IMR-90 (cell line): ENCODE measurements at regions not wholly inside any gene's neighbourhood (a gene's known extent, or its start where the extent isn't known, plus 50 kb on each side); places are given as distances from the start of the nearest gene placed in this dataset.
"Not testable (repeated sequence)": the region's sequence is repeated elsewhere in the genome, so short reads cannot be mapped to it uniquely, and the experiment has no call there.

Source experiments
- ATAC-seq: fragments of 200-7000 bp; cut with Tn5 transposase; 2 replicates; pipeline ENCODE4 v1.9.1; 2020; ENCODE audit warnings: low read depth, mild to moderate bottlenecking, moderate library complexity
- BruUV-seq: library from RNA; stranded (reverse); fragments of 400-500 nt; replicated peaks from 2 replicates; lab custom pipeline; 2021; lab: Mats Ljungman, UMichigan
- CTCF ChIA-PET: fragments of 300-600 bp; formaldehyde crosslinking; extraction: SDS; loops from one replicate; lab custom pipeline; 2021; ENCODE audit warnings: antibody characterized with exemption; lab: Yijun Ruan, JAX
- POLR2A ChIA-PET: fragments of 300-600 bp; sonication (Branson Sonifier 250); formaldehyde crosslinking; loops from one replicate; lab custom pipeline; 2022; ENCODE audit warnings: antibody characterized with exemption; ENCODE audit not compliant: unreplicated experiment; lab: Charles Lee
- DNase-seq: peaks from one replicate; pipeline ENCODE4 v3.0.0; 2013
- H2AFZ ChIP-seq: replicated peaks from 2 replicates; pipeline ENCODE3; 2013; ENCODE audit warnings: low read length, mild to moderate bottlenecking; ENCODE audit not compliant: poor library complexity
- H2AK5ac ChIP-seq: 2 replicates; pipeline ENCODE4 v1.6.1; 2013; ENCODE audit warnings: low read depth, low read length, inconsistent platforms
- H2AK9ac ChIP-seq: replicated peaks from 2 replicates; pipeline ENCODE3; 2013; ENCODE audit warnings: mild to moderate bottlenecking, low read depth, low read length, moderate library complexity; ENCODE audit not compliant: poor library complexity
- H2BK120ac ChIP-seq: 2 replicates; pipeline ENCODE4 v1.6.1; 2013; ENCODE audit warnings: low read depth, low read length, inconsistent platforms
- H2BK15ac ChIP-seq: 3 replicates; pipeline ENCODE4 v1.6.1; 2013; ENCODE audit warnings: low read depth, low read length, inconsistent platforms
- H2BK20ac ChIP-seq: 2 replicates; pipeline ENCODE4 v1.6.1; 2013; ENCODE audit warnings: low read depth, mild to moderate bottlenecking, inconsistent platforms, low read length, moderate library complexity
- H2BK5ac ChIP-seq: 2 replicates; pipeline ENCODE4 v1.6.1; 2013; ENCODE audit warnings: mild to moderate bottlenecking, low read depth, low read length, inconsistent platforms; ENCODE audit not compliant: poor library complexity, severe bottlenecking
- H3K14ac ChIP-seq: replicated peaks from 2 replicates; pipeline ENCODE4 v1.6.1; 2013; ENCODE audit warnings: low read depth, low read length, inconsistent platforms
- H3K18ac ChIP-seq: 2 replicates; pipeline ENCODE4 v1.6.1; 2013; ENCODE audit warnings: low read depth, low read length, control low read depth
- H3K23ac ChIP-seq: 2 replicates; pipeline ENCODE4 v1.6.1; 2013; ENCODE audit warnings: low read depth, low read length, inconsistent platforms
- H3K27ac ChIP-seq: 2 replicates; pipeline ENCODE4 v1.5.1; 2013; ENCODE audit warnings: mild to moderate bottlenecking, control low read depth, low read length; ENCODE audit not compliant: insufficient read depth
- H3K27me3 ChIP-seq: 2 replicates; pipeline ENCODE4 v1.6.1; 2013; ENCODE audit warnings: low read length; ENCODE audit not compliant: control insufficient read depth, insufficient read depth
- H3K36me3 ChIP-seq: 2 replicates; pipeline ENCODE4 v1.6.1; 2013; ENCODE audit warnings: low read length, mixed read lengths; ENCODE audit not compliant: control insufficient read depth, insufficient read depth
- H3K4ac ChIP-seq: 2 replicates; pipeline ENCODE4 v1.6.1; 2013; ENCODE audit warnings: low read depth, low read length, inconsistent platforms
- H3K4me1 ChIP-seq: 2 replicates; pipeline ENCODE4 v1.6.1; 2013; ENCODE audit warnings: low read length, mixed read lengths; ENCODE audit not compliant: control insufficient read depth, insufficient read depth
- H3K4me2 ChIP-seq: 2 replicates; pipeline ENCODE4 v1.6.1; 2013; ENCODE audit warnings: low read depth, mild to moderate bottlenecking, control low read depth, low read length, moderate library complexity
- H3K4me3 ChIP-seq: 2 replicates; pipeline ENCODE4 v1.5.1; 2013; ENCODE audit warnings: low read depth, mild to moderate bottlenecking, control low read depth, low read length, moderate library complexity; ENCODE audit not compliant: insufficient read depth
- H3K56ac ChIP-seq: 2 replicates; pipeline ENCODE4 v1.6.1; 2013; ENCODE audit warnings: low read length, inconsistent platforms; ENCODE audit not compliant: insufficient read depth; ENCODE audit errors: extremely low read depth
- H3K79me1 ChIP-seq, 2 experiments: 2 replicates each; pipeline ENCODE4 v1.6.1; 2013; ENCODE audit warnings: low read length in 2 of 2, inconsistent platforms in 1 of 2, low read depth in 1 of 2
- H3K9ac ChIP-seq: 2 replicates; pipeline ENCODE4 v1.6.1; 2013; ENCODE audit warnings: low read depth, low read length, control low read depth
- H3K9me1 ChIP-seq: 2 replicates; pipeline ENCODE4 v1.6.1; 2013; ENCODE audit warnings: low read length, inconsistent platforms; ENCODE audit not compliant: insufficient read depth
- H3K9me3 ChIP-seq: 2 replicates; pipeline ENCODE4 v1.6.1; 2013; ENCODE audit warnings: low read length; ENCODE audit not compliant: control insufficient read depth, insufficient read depth
- H4K20me1 ChIP-seq: 2 replicates; pipeline ENCODE4 v1.6.1; 2013; ENCODE audit warnings: low read length, inconsistent platforms; ENCODE audit not compliant: insufficient read depth
- H4K5ac ChIP-seq: 2 replicates; pipeline ENCODE4 v1.6.1; 2013; ENCODE audit warnings: mild to moderate bottlenecking, low read depth, low read length, control low read depth
- H4K8ac ChIP-seq, 2 experiments: 2 replicates each; pipeline ENCODE4 v1.6.1; 2013; ENCODE audit warnings: low read depth in 2 of 2, low read length in 2 of 2, control low read depth in 1 of 2, inconsistent platforms in 1 of 2
- H4K91ac ChIP-seq: 2 replicates; pipeline ENCODE4 v1.6.1; 2013; ENCODE audit warnings: low read depth, low read length, inconsistent platforms; ENCODE audit not compliant: insufficient read depth
- WGBS, 2 experiments: methylation state at CpG; one replicate each; pipeline versions ENCODE4 v1.1.5 to v1.1.7; 2013; ENCODE audit warnings: missing lambda C conversion rate in 2 of 2; ENCODE audit not compliant: insufficient read length in 1 of 2; ENCODE audit errors: extremely low coverage in 2 of 2; 5-methylcytosine and 5-hydroxymethylcytosine counted together
- dilution Hi-C: fragments of 300-500 bp; cut with HindIII; formaldehyde crosslinking; loops from one replicate; pipeline ENCODE4 v1.14.3; 2018; ENCODE audit warnings: low sequenced_read_pairs; ENCODE audit not compliant: unreplicated experiment
- in situ Hi-C: fragments of 300-500 bp; cut with MboI; formaldehyde crosslinking; loops from 3 replicates; pipeline ENCODE4 v1.14.3; 2019; ENCODE audit warnings: low sequenced_read_pairs, inconsistent platforms, mixed read lengths
- intact Hi-C: fragments of 100-400 bp; cut with micrococcal nuclease; formaldehyde crosslinking; loops from 2 replicates; pipeline ENCODE4 v1.10.0; 2022

DNA sequence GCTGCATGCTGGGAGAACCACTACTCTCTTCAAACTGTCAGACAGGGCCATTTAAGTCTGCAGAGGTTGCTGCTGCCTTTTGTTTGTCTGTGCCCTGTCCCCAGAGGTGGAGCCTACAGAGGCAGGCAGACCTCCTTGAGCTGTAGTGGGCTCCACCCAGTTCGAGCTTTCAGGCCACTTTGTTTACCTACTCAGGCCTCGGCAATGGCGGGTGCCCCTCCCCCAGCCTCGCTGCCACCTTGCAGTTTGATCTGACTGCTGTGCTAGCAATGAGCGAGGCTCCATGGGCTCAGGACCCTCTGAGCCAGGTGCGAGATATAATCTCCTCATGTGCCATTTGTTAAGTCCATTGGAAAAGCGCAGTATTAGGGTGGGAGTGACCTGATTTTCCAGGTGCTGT, 487.8 kb downstream of the PLK2 start:
- H3K79me1 ChIP-seq, H3K27me3 ChIP-seq, H2BK15ac ChIP-seq, H3K23ac ChIP-seq, dilution Hi-C loops, H4K91ac ChIP-seq, H3K4ac ChIP-seq, H3K4me1 ChIP-seq, H4K20me1 ChIP-seq, DNase-seq, H2AK5ac ChIP-seq, H3K14ac ChIP-seq, POLR2A ChIA-PET, H2BK120ac ChIP-seq, H2AK9ac ChIP-seq, H3K9me1 ChIP-seq, H3K36me3 ChIP-seq, H3K18ac ChIP-seq, H3K56ac ChIP-seq, intact Hi-C loops, in situ Hi-C loops, H3K27ac ChIP-seq, H2AFZ ChIP-seq, ATAC-seq, H3K4me2 ChIP-seq, BruUV-seq, H4K5ac ChIP-seq, H2BK5ac ChIP-seq, H3K9ac ChIP-seq, H3K4me3 ChIP-seq, H3K9me3 ChIP-seq, H2BK20ac ChIP-seq, H4K8ac ChIP-seq, CTCF ChIA-PET: not testable (repeated sequence)
- 80% methylated on average over 1 of the region's 7 CpGs; no CpG with 5 or more reads in 1 of the 2 experiments for WGBS, 2 experiments
